Mesenchymal stem cell (in vitro differentiated cells and primary cell): ENCODE measurements at regions not wholly inside any gene's neighbourhood (a gene's known extent, or its start where the extent isn't known, plus 50 kb on each side); places are given as distances from the start of the nearest gene placed in this dataset.

Experiments
- DNase-seq: peaks from one replicate; pipeline ENCODE4 v3.0.0-alpha.2; 2013
- H2AFZ ChIP-seq: one replicate; pipeline ENCODE4 v1.6.1; 2013; ENCODE audit warnings: low read depth, mild to moderate bottlenecking, control low read depth, inconsistent platforms, low read length, moderate library complexity
- H2AK5ac ChIP-seq: 2 replicates; pipeline ENCODE4 v1.6.1; 2013; ENCODE audit warnings: low read length, moderate library complexity, mild to moderate bottlenecking, inconsistent platforms; ENCODE audit not compliant: severe bottlenecking
- H2BK120ac ChIP-seq: one replicate; pipeline ENCODE4 v1.6.1; 2013; ENCODE audit warnings: low read depth, mild to moderate bottlenecking, inconsistent platforms, low read length, moderate library complexity
- H2BK12ac ChIP-seq, 2 experiments: one replicate each; pipeline ENCODE4 v1.6.1; 2013; ENCODE audit warnings: inconsistent platforms in 2 of 2, low read length in 2 of 2, mild to moderate bottlenecking in 2 of 2, moderate library complexity in 2 of 2, control low read depth in 1 of 2
- H2BK15ac ChIP-seq: one replicate; pipeline ENCODE4 v1.6.1; 2013; ENCODE audit warnings: mild to moderate bottlenecking, low read depth, inconsistent platforms; ENCODE audit not compliant: poor library complexity, severe bottlenecking
- H2BK5ac ChIP-seq: 2 replicates; pipeline ENCODE4 v1.6.1; 2013; ENCODE audit warnings: low read depth, mild to moderate bottlenecking, low read length, control low read depth, inconsistent platforms; ENCODE audit not compliant: poor library complexity, severe bottlenecking
- H3K14ac ChIP-seq, 2 experiments: one replicate each; pipeline ENCODE4 v1.6.1; 2013; ENCODE audit warnings: inconsistent platforms in 2 of 2, low read length in 2 of 2, control low read depth in 1 of 2, mild to moderate bottlenecking in 1 of 2, moderate library complexity in 1 of 2
- H3K18ac ChIP-seq, 2 experiments: one replicate each; pipeline ENCODE4 v1.6.1; 2013; ENCODE audit warnings: inconsistent platforms in 2 of 2, low read length in 2 of 2, control low read depth in 1 of 2, low read depth in 1 of 2, mild to moderate bottlenecking in 1 of 2
- H3K23ac ChIP-seq, 2 experiments: one replicate each; pipeline ENCODE4 v1.6.1; 2013; ENCODE audit warnings: inconsistent platforms in 2 of 2, low read length in 2 of 2, mild to moderate bottlenecking in 2 of 2, moderate library complexity in 2 of 2, control low read depth in 1 of 2
- H3K27ac ChIP-seq: 2 replicates; pipeline ENCODE4 v1.5.1; 2013; ENCODE audit warnings: mild to moderate bottlenecking, moderate library complexity, low read length, control low read depth, inconsistent platforms; ENCODE audit not compliant: poor library complexity, severe bottlenecking
- H3K27me3 ChIP-seq, 2 experiments: 2 replicates each; pipeline versions ENCODE4 v1.6.1 to v1.7.0; 2013; ENCODE audit warnings: low read length in 2 of 2, mild to moderate bottlenecking in 2 of 2, moderate library complexity in 2 of 2, control low read depth in 1 of 2, inconsistent platforms in 1 of 2; ENCODE audit not compliant: control insufficient read depth in 1 of 2, insufficient read depth in 1 of 2
- H3K36me3 ChIP-seq, 2 experiments: 2 replicates each; pipeline versions ENCODE4 v1.6.1 to v1.7.0; 2013; ENCODE audit warnings: low read length in 2 of 2, control low read depth in 1 of 2, inconsistent platforms in 1 of 2, low read depth in 1 of 2, mild to moderate bottlenecking in 1 of 2; ENCODE audit not compliant: insufficient read depth in 2 of 2, control insufficient read depth in 1 of 2
- H3K4ac ChIP-seq, 2 experiments: one replicate each; pipeline ENCODE4 v1.6.1; 2013; ENCODE audit warnings: inconsistent platforms in 2 of 2, low read length in 2 of 2, mild to moderate bottlenecking in 2 of 2, moderate library complexity in 2 of 2, control low read depth in 1 of 2, low read depth in 1 of 2
- H3K4me1 ChIP-seq: 2 replicates; pipeline ENCODE4 v1.6.1; 2013; ENCODE audit warnings: low read depth, low read length, control low read depth; ENCODE audit not compliant: control insufficient read depth, insufficient read depth
- H3K4me2 ChIP-seq: 2 replicates; pipeline ENCODE4 v1.6.1; 2013; ENCODE audit warnings: low read length, mild to moderate bottlenecking, inconsistent platforms; ENCODE audit not compliant: poor library complexity, severe bottlenecking
- H3K4me3 ChIP-seq, 2 experiments: 2 replicates each; pipeline versions ENCODE4 v1.5.1 to v1.7.0; 2013; ENCODE audit warnings: low read length in 2 of 2, mild to moderate bottlenecking in 2 of 2, control low read depth in 1 of 2, low read depth in 1 of 2; ENCODE audit not compliant: insufficient read depth in 1 of 2
- H3K79me1 ChIP-seq: replicated peaks from 2 replicates; pipeline ENCODE4 v1.6.1; 2013; ENCODE audit warnings: mild to moderate bottlenecking, control low read depth, low read length, inconsistent platforms; ENCODE audit not compliant: poor library complexity, severe bottlenecking
- H3K9ac ChIP-seq: 2 replicates; pipeline ENCODE4 v1.7.0; 2013; ENCODE audit warnings: mild to moderate bottlenecking, low read length, moderate library complexity
- H3K9me3 ChIP-seq: 2 replicates; pipeline ENCODE4 v1.7.0; 2013; ENCODE audit warnings: mild to moderate bottlenecking, low read length; ENCODE audit not compliant: control insufficient read depth
- H4K8ac ChIP-seq: one replicate; pipeline ENCODE4 v1.6.1; 2013; ENCODE audit warnings: inconsistent platforms, mild to moderate bottlenecking, low read length, moderate library complexity
- H4K91ac ChIP-seq: one replicate; pipeline ENCODE4 v1.6.1; 2013; ENCODE audit warnings: mild to moderate bottlenecking, low read length, inconsistent platforms
- WGBS: methylation state at CpG from one replicate; pipeline ENCODE4 v1.1.7; 2013; ENCODE audit warnings: mixed read lengths; 5-methylcytosine and 5-hydroxymethylcytosine counted together

GRCh38 chr14:96631030-96631429 is 128.8 kb downstream of the PAPOLA start:
- Histone ChIP-seq H3K4me3 (no peak overlapping the region), H2BK15ac (no peak overlapping the region), H3K18ac (no peak overlapping the region), H4K91ac (no peak overlapping the region), H3K27me3 (peaks cover 0 to 21% of the 10 kb centered on the region in 2 experiments), H2AK5ac (no peak overlapping the region), H3K36me3 (no peaks in the 10 kb centered on the region), H2AFZ (no peak overlapping the region), H3K23ac (no peak overlapping the region), H3K4ac (no peak overlapping the region), H3K27ac (no peak overlapping the region), H2BK5ac (no peak overlapping the region), H3K9ac (no peak overlapping the region), H3K79me1 (no peaks in the 10 kb centered on the region), H2BK120ac (no peak overlapping the region), H2BK12ac (no peak overlapping the region), H4K8ac (no peak overlapping the region), H3K4me1 (no peaks in the 10 kb centered on the region), H3K9me3 (peaks cover 12% of the 10 kb centered on the region), H3K4me2 (no peak overlapping the region), H3K14ac (no peak overlapping the region)
- 83% methylated on average over 5 of the region's 5 CpGs for WGBS
- DNase-seq = no peak

- Histone ChIP-seq H4K91ac (no peak overlapping the region), H3K14ac (no peak overlapping the region), H2AK5ac (no peak overlapping the region), H3K4me2 (no peak overlapping the region), H3K23ac (no peak overlapping the region), H3K4me3 (no peak overlapping the region), H3K18ac (no peak overlapping the region), H3K27ac (no peak overlapping the region), H3K79me1 (no peaks in the 10 kb centered on the region), H3K9ac (no peak overlapping the region), H4K8ac (no peak overlapping the region), H3K36me3 (no peaks in the 10 kb centered on the region), H3K4me1 (no peaks in the 10 kb centered on the region), H2BK5ac (no peak overlapping the region), H2AFZ (no peak overlapping the region), H3K4ac (no peak overlapping the region), H3K9me3 (peaks cover 16% of the 10 kb centered on the region), H3K27me3 (peaks cover 0 to 13% of the 10 kb centered on the region in 2 experiments), H2BK15ac (no peak overlapping the region), H2BK120ac (no peak overlapping the region), H2BK12ac (no peak overlapping the region)
- 80% methylated on average over 15 of the region's 17 CpGs for WGBS
- no peak for DNase-seq
These were observed 129.6 kb downstream of the PAPOLA start for GRCh38 chr14:96631621-96632362.

GRCh38 chr14:96632363-96632758 is 130.2 kb downstream of the PAPOLA start:
- Histone ChIP-seq H3K4me1 (no peaks in the 10 kb centered on the region), H3K9me3 (peaks cover 16% of the 10 kb centered on the region), H3K4me3 (no peak overlapping the region), H2BK15ac (no peak overlapping the region), H3K4ac (no peak overlapping the region), H3K9ac (no peak overlapping the region), H3K4me2 (no peak overlapping the region), H2BK120ac (no peak overlapping the region), H2BK12ac (no peak overlapping the region), H2AFZ (no peak overlapping the region), H3K23ac (no peak overlapping the region), H3K18ac (no peak overlapping the region), H3K14ac (no peak overlapping the region), H2AK5ac (no peak overlapping the region), H3K27me3 (peaks cover 0 to 8% of the 10 kb centered on the region in 2 experiments), H2BK5ac (no peak overlapping the region), H3K79me1 (no peaks in the 10 kb centered on the region), H4K8ac (no peak overlapping the region), H3K36me3 (no peaks in the 10 kb centered on the region), H4K91ac (no peak overlapping the region), H3K27ac (no peak overlapping the region)
- WGBS = 88% methylated on average over 5 of the region's 8 CpGs
- DNase-seq = no peak

DNA sequence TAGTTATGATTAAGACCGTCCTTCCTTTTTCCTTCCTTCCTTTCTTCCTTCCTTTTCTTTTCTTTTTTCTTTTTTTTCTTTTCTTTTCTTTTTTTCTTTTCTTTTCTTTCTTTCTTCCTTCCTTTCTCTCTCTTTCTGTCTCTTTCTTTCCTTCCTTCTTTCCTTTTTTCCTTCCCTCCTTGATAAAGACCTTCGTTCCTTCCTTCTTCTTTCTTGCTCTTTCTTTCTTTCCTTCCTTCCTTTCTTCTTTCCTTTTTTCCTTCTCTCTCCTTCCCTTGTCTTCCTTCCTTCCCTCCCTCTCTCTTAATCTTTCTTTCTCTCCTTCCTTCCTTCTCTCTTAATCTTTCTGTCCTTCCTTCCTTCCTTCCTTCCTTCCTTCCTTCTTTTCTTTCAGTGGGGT is 130.9 kb downstream of the PAPOLA start:
- Histone ChIP-seq H3K14ac (no peak overlapping the region), H2AFZ (no peak overlapping the region), H3K4me1 (no peaks in the 10 kb centered on the region), H2BK12ac (no peak overlapping the region), H2BK120ac (no peak overlapping the region), H3K18ac (no peak overlapping the region), H2BK5ac (no peak overlapping the region), H3K4me3 (no peak overlapping the region), H3K9ac (no peak overlapping the region), H3K9me3 (peaks cover 16% of the 10 kb centered on the region), H2AK5ac (no peak overlapping the region), H2BK15ac (no peak overlapping the region), H3K36me3 (no peaks in the 10 kb centered on the region), H3K4me2 (no peak overlapping the region), H3K27ac (no peak overlapping the region), H3K27me3 (peaks cover 0 to 2% of the 10 kb centered on the region in 2 experiments), H3K79me1 (no peaks in the 10 kb centered on the region), H4K91ac (no peak overlapping the region), H4K8ac (no peak overlapping the region), H3K4ac (no peak overlapping the region), H3K23ac (no peak overlapping the region)
- no peak for DNase-seq
- WGBS = 47% methylated on average over 2 of the region's 2 CpGs
